Muscle of leg (tissue), 3 donors: ENCODE measurements at regions not wholly inside any gene's neighbourhood (a gene's known extent, or its start where the extent isn't known, plus 50 kb on each side); places are given as distances from the start of the nearest gene placed in this dataset.
"Not testable (repeated sequence)": the region's sequence is repeated elsewhere in the genome, so short reads cannot be mapped to it uniquely, and the experiment has no call there.

Source experiments
- DNase-seq: peaks from one replicate; pipeline ENCODE4 v3.0.0; 2013
- H3K27ac ChIP-seq: one replicate; pipeline ENCODE4 v1.5.1; 2013; ENCODE audit warnings: mild to moderate bottlenecking, low read length, control low read depth
- H3K27me3 ChIP-seq: one replicate; pipeline ENCODE4 v1.6.1; 2013; ENCODE audit warnings: low read length; ENCODE audit not compliant: control insufficient read depth, insufficient read depth
- H3K36me3 ChIP-seq: one replicate; pipeline ENCODE4 v1.6.1; 2013; ENCODE audit warnings: low read length; ENCODE audit not compliant: control insufficient read depth, insufficient read depth
- H3K4me1 ChIP-seq: one replicate; pipeline ENCODE4 v1.6.1; 2013; ENCODE audit warnings: low read length; ENCODE audit not compliant: control insufficient read depth, insufficient read depth
- H3K4me3 ChIP-seq: one replicate; pipeline ENCODE4 v1.5.1; 2013; ENCODE audit warnings: low read length, control low read depth
- H3K9me3 ChIP-seq: replicated peaks from 2 replicates; pipeline ENCODE4 v1.6.1; 2013; ENCODE audit warnings: low read depth, low read length; ENCODE audit not compliant: control insufficient read depth
- WGBS: methylation state at CpG from one replicate; pipeline ENCODE4 v1.1.5; 2013; ENCODE audit warnings: missing lambda C conversion rate; ENCODE audit not compliant: insufficient coverage; 5-methylcytosine and 5-hydroxymethylcytosine counted together

GRCh38 chrX:45986971-45987370 lies 558.2 kb downstream of the ZNF674 start:
- Histone ChIP-seq H3K36me3 (no peaks in the 10 kb centered on the region), H3K4me1 (no peaks in the 10 kb centered on the region), H3K27ac (no peak overlapping the region), H3K9me3 (no peaks in the 10 kb centered on the region), H3K27me3 (no peaks in the 10 kb centered on the region), H3K4me3 (no peak overlapping the region)
- no peak for DNase-seq
- no CpG with 5 or more reads among the region's 2 CpGs for WGBS

GRCh38 chrX:45986081-45986480 lies 559.1 kb downstream of the ZNF674 start:
- no peak for DNase-seq
- no CpG with 5 or more reads among the region's 1 CpG for WGBS
- no peak overlapping the region for H3K4me3 ChIP-seq
- no peaks in the 10 kb centered on the region for H3K27me3 ChIP-seq
- H3K27ac ChIP-seq: no peak overlapping the region
- no peaks in the 10 kb centered on the region for H3K9me3 ChIP-seq
- H3K36me3 ChIP-seq: no peaks in the 10 kb centered on the region
- H3K4me1 ChIP-seq: no peaks in the 10 kb centered on the region

- not testable (repeated sequence) for H3K36me3 ChIP-seq, H3K4me1 ChIP-seq, H3K4me3 ChIP-seq, H3K27ac ChIP-seq, H3K27me3 ChIP-seq, H3K9me3 ChIP-seq, DNase-seq
- WGBS: 91% methylated on average over 12 of the region's 14 CpGs
Measured at GRCh38 chrX:45982958-45983727, 562.1 kb downstream of the ZNF674 start.

- no CpG with 5 or more reads among the region's 2 CpGs for WGBS
- Histone ChIP-seq H3K9me3 (no peaks in the 10 kb centered on the region), H3K27ac (no peak overlapping the region), H3K4me3 (no peak overlapping the region), H3K4me1 (no peaks in the 10 kb centered on the region), H3K27me3 (peaks cover 2% of the 10 kb centered on the region), H3K36me3 (no peaks in the 10 kb centered on the region)
- DNase-seq: no peak
Measured at GRCh38 chrX:45980726-45981125, 564.5 kb downstream of the ZNF674 start.

- no peaks in the 10 kb centered on the region for H3K4me1 ChIP-seq
- H3K36me3 ChIP-seq: no peaks in the 10 kb centered on the region
- H3K27ac ChIP-seq: no peak overlapping the region
- no peaks in the 10 kb centered on the region for H3K27me3 ChIP-seq
- H3K9me3 ChIP-seq: no peaks in the 10 kb centered on the region
- DNase-seq: no peak
- no peak overlapping the region for H3K4me3 ChIP-seq
Measured at GRCh38 chrX:45975633-45976032, 569.6 kb downstream of the ZNF674 start.

- no peak overlapping the region for H3K27ac ChIP-seq
- no peaks in the 10 kb centered on the region for H3K4me1 ChIP-seq
- H3K4me3 ChIP-seq: no peak overlapping the region
- H3K9me3 ChIP-seq: no peaks in the 10 kb centered on the region
- no peaks in the 10 kb centered on the region for H3K27me3 ChIP-seq
- WGBS: no CpG with 5 or more reads among the region's 4 CpGs
- DNase-seq: no peak
- H3K36me3 ChIP-seq: no peaks in the 10 kb centered on the region
Measured at GRCh38 chrX:45972636-45973035, 572.6 kb downstream of the ZNF674 start.

GRCh38 chrX:45959567-45959966 lies 585.7 kb downstream of the ZNF674 start:
- Histone ChIP-seq H3K36me3 (no peaks in the 10 kb centered on the region), H3K9me3 (no peaks in the 10 kb centered on the region), H3K4me1 (no peaks in the 10 kb centered on the region), H3K27ac (no peak overlapping the region), H3K27me3 (peaks cover 2% of the 10 kb centered on the region), H3K4me3 (no peak overlapping the region)
- WGBS: 86% methylated on average over 7 of the region's 7 CpGs
- DNase-seq: no peak

- Histone ChIP-seq H3K4me1 (no peaks in the 10 kb centered on the region), H3K27me3 (peaks cover 2% of the 10 kb centered on the region), H3K27ac (no peak overlapping the region), H3K4me3 (no peak overlapping the region), H3K36me3 (no peaks in the 10 kb centered on the region), H3K9me3 (no peaks in the 10 kb centered on the region)
- no peak for DNase-seq
- 100% methylated on average over 2 of the region's 4 CpGs for WGBS
Measured at GRCh38 chrX:45956191-45956870, 588.9 kb downstream of the ZNF674 start.

GRCh38 chrX:45955661-45956060 lies 589.6 kb downstream of the ZNF674 start:
- no CpG with 5 or more reads among the region's 1 CpG for WGBS
- no peak for DNase-seq
- Histone ChIP-seq H3K9me3 (no peaks in the 10 kb centered on the region), H3K4me3 (no peak overlapping the region), H3K27me3 (peaks cover 2% of the 10 kb centered on the region), H3K36me3 (no peaks in the 10 kb centered on the region), H3K4me1 (no peaks in the 10 kb centered on the region), H3K27ac (no peak overlapping the region)

GRCh38 chrX:45954026-45954425 lies 591.2 kb downstream of the ZNF674 start:
- Histone ChIP-seq H3K27ac (no peak overlapping the region), H3K27me3 (peaks cover 2% of the 10 kb centered on the region), H3K4me3 (no peak overlapping the region), H3K36me3 (no peaks in the 10 kb centered on the region), H3K4me1 (no peaks in the 10 kb centered on the region), H3K9me3 (no peaks in the 10 kb centered on the region)
- WGBS: 53% methylated on average over 2 of the region's 2 CpGs
- DNase-seq: no peak
